Hematopoietic multipotent progenitor cell (in vitro differentiated cells): ENCODE measurements at regions not wholly inside any gene's neighbourhood (a gene's known extent, or its start where the extent isn't known, plus 50 kb on each side); places are given as distances from the start of the nearest gene placed in this dataset.
A peak's percentile ranks its signal among the peaks of the same experiment; 100 is the strongest.

Experiments used
- DNase-seq, 3 donors: peaks; one replicate each; pipeline ENCODE4 v3.0.0-alpha.2; 2011 to 2015; ENCODE audit warnings: low read depth in 2 of 3, low spot score in 2 of 3

GRCh38 chr9:16025627-16026026 is 472.8 kb downstream of the CCDC171 start:
- DNase-seq, result no peak

GRCh38 chr9:16026886-16027285 is 474.0 kb downstream of the CCDC171 start:
- DNase-seq, result no peak

GRCh38 chr9:16028548-16028947 is 475.7 kb downstream of the CCDC171 start:
- DNase-seq, result no peak

- no peak for DNase-seq
Measured at GRCh38 chr9:16029046-16029615, 476.3 kb downstream of the CCDC171 start.

GRCh38 chr9:16029796-16030363 is 477.0 kb downstream of the CCDC171 start:
- DNase-seq, result no peak

GRCh38 chr9:16030528-16031185 is 477.8 kb downstream of the CCDC171 start:
- peak in 2 of 3 donors; percentile 80 to 87 for DNase-seq

- no peak for DNase-seq
Measured at GRCh38 chr9:16031486-16031885, 478.6 kb downstream of the CCDC171 start.

- no peak for DNase-seq
Measured at GRCh38 chr9:16031971-16032370, 479.1 kb downstream of the CCDC171 start.

- no peak for DNase-seq
Measured at GRCh38 chr9:16032799-16033198, 480.0 kb downstream of the CCDC171 start.

GRCh38 chr9:16033253-16033652 is 480.4 kb downstream of the CCDC171 start:
- DNase-seq, result no peak

- no peak for DNase-seq
Measured at GRCh38 chr9:16033921-16034691, 481.3 kb downstream of the CCDC171 start.

- peak in 1 of 3 donors; percentile 34 for DNase-seq
Measured at GRCh38 chr9:16039218-16039987, 486.6 kb downstream of the CCDC171 start.

- no peak for DNase-seq
Measured at GRCh38 chr9:16039988-16040761, 487.3 kb downstream of the CCDC171 start.

GRCh38 chr9:16043756-16044578 is 491.1 kb downstream of the CCDC171 start:
- DNase-seq, result no peak

- DNase-seq, result no peak
Measured at GRCh38 chr9:16044579-16044881, 491.7 kb downstream of the CCDC171 start.

GRCh38 chr9:16045651-16046280 is 492.9 kb downstream of the CCDC171 start:
- no peak for DNase-seq

- no peak for DNase-seq
Measured at GRCh38 chr9:16046713-16047112, 493.9 kb downstream of the CCDC171 start.

GRCh38 chr9:16048129-16048528 is 495.3 kb downstream of the CCDC171 start:
- DNase-seq, result no peak

- no peak for DNase-seq
Measured at GRCh38 chr9:16052146-16052545, 499.3 kb downstream of the CCDC171 start.
